SK-N-MC (cell line): ENCODE measurements at regions not wholly inside any gene's neighbourhood (a gene's known extent, or its start where the extent isn't known, plus 50 kb on each side); places are given as distances from the start of the nearest gene placed in this dataset.

Experiments
- EZH2 ChIP-seq: fragments of 200-600 bp; sonication (generic); IDR thresholded peaks from one replicate; pipeline ENCODE4 v1.6.1; 2017; ENCODE audit warnings: antibody characterized with exemption
- FOXP2 ChIP-seq: optimal IDR thresholded peaks from 2 replicates; pipeline ENCODE3; 2011; ENCODE audit warnings: mild to moderate bottlenecking, moderate library complexity; ENCODE audit not compliant: insufficient read depth; ENCODE audit errors: extremely low read length, control extremely low read depth
- POLR2AphosphoS5 ChIP-seq: IDR thresholded peaks from 2 replicates; pipeline ENCODE4 v1.6.1; 2012; ENCODE audit warnings: mild to moderate bottlenecking, low read depth, low read length, borderline replicate concordance

GRCh38 chr3:72489901-72490300 is 358.3 kb downstream of the SHQ1 start:
- TF ChIP-seq POLR2AphosphoS5 (no peak), EZH2 (no peak), FOXP2 (no peak)
